ENCODE measurements at regions not wholly inside any gene's neighbourhood (a gene's known extent, or its start where the extent isn't known, plus 50 kb on each side); places are given as distances from the start of the nearest gene placed in this dataset.
"Not testable (repeated sequence)": the region's sequence is repeated elsewhere in the genome, so short reads cannot be mapped to it uniquely, and the experiment has no call there.

DNA sequence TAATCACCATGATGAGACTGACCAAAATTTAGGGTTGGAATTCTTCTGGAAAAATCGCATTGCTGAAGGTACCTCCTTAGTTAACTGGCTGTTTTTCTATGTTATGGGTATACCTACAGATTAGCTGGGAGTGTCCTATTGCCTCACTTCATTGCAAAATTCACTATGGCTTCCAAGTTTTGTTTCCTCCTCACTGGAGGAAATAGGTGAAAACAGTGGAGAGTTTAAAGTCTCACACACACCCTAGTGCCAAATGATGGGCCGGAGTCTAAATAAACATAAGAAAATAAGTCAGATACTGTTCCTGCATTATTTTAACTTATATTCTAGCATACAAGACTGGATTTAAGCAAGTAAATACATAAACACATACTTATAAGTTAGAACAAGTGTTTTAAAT, 98.2 kb downstream of the AHR start:
- DNase-seq (ENCODE audit: low read depth in 4 of 4, low spot score in 1 of 4): no peak

DNA sequence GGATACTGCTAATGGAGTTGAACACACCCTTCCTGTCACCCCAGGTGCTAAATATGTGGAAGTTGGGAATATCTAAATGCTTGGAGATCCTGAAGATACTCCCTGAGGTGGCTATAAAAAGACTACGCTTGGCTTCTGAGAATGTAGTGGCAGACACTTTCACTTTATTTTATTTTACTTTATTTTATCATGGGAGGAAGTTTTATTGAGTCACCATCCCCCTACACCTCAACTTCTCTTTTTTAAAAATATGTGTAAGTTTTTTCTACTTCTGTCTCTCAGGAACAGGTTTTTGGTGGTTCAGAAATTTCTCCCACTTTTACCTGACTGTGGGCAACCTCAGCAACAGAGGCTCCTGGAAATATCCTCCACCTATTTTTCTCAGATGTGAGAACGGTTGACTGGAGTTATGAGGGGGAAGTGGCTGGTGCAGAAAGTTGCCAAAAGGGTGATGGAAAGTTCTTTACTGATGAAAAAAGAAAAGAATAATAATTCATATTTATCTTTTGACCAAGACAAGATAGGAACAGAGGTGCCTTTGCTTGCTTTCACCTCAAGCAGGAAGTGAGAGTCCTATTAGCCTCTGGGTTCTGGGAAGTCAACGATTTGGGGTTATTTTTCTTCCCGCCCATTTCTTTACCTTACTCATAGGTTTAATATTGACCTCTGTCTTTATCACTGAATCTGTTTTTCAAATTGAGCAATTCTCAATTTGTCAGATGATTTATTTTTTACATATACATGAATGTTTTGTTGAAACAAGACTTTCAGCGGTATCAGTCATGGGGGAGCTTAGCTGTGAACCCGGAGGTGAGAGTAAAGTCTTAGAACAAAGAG, 103.6 kb downstream of the AHR start:
- DNase-seq (ENCODE audit: low read depth in 4 of 4, low spot score in 1 of 4): no peak

DNA sequence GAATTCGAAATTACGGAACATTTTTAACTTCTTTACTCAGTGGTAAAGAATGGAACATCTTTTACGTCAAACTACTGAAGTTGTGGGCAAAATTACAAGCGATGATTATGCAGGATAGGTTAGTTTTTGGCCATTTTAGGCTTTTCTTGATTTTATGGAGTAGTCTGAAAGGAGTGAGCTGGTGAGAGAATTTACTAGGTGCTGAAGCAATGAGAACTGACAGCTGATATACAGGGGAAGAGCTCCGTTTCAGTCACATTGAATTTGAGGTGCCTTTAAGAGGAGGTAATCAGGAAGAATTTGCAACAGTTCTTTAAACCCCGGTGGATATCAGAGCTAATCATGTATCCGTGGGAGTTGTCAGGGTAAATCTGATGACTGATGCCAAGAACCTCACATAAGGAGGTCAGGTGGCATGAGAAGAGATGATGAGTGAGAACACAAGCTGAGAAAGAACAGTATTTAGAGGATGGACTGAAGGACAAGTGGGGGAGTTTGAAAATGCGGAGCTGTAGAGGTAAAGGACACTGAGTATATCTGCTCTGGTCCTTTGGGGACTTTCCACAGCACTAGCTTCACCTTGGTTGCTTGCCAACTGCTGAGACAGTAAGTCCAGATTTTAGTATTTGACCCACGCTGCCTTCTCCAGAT, 104.3 kb downstream of the AHR start:
- no peak for DNase-seq (ENCODE audit: low read depth in 4 of 4, low spot score in 1 of 4)

DNA sequence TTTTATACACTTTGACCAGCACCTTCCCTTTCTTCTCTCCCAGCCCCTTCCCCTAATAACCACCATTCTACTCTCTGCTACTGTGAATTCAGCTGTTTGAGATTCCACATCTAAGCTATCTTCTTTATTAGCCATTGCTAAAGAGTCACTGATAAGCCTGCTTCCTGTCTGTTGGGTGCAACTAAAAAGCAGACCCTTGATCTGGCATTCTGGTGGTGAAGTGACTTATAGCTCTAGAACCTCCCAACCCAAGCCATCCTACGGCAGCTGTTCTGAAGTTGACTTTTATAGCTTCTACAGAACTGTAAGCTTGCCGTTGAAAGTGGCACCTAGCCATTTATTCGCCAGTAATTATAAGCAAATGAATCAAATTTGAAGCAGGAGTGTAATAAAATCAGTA, 105.6 kb downstream of the AHR start:
- DNase-seq (ENCODE audit: low read depth in 4 of 4, low spot score in 1 of 4): no peak

DNA sequence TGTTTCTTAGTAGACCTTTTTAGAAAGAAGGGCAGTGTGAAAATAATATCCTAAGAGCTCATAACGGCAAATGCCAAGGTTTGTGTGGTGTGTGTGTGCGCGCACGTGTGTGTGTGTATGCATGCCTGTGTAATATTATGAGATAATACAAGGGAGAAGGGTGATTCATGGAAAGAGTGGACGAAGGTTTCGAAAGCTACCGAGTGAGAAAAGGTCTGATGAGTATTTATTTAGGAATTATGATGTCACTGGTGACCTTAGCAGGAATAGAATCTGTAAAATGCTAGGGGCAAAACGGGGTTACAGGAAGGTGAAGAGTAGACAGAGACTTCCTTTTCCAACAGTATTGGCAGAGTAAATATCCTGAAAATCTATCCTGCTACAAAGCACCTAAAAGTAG, 107.3 kb downstream of the AHR start:
- no peak for DNase-seq (ENCODE audit: low read depth in 4 of 4, low spot score in 1 of 4)

DNA sequence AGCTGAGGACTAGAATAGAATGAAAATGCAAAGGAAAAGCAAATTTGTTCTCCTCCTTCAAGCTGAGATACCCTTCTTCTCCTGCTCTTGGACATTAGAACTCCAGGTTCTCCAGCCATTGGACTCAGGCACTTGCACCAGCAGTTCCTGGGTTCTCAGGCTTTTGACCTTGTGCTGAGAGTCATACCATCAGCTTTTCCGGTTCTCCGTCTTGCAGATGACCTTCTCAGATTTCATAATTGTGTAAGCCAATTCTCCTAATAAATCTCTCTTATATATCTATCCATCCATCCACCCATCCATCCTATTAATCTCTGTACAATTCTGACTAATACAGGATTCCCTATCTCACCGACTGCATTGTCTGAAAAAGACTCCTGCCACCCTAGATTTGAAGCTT, 108.3 kb downstream of the AHR start:
- no peak for DNase-seq (ENCODE audit: low read depth in 4 of 4, low spot score in 1 of 4)

DNA sequence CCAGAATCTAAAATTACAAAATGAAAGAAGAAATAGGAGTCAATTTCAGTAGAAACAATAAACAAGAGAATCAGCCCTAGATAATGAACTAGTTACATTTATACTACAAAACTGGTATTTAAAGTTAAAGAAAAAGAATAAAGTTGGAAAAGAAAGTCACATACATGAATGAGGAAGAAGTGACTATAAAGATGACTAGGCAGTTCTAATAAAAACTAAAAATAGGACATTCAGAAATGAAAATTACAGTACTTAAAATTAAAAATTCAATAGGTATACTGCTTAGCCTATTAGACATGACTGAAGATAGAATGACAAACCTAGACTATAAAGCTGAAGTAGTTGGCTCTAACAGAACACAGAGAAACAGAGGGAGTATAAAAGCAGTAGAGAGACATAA, 108.8 kb downstream of the AHR start:
- DNase-seq (ENCODE audit: low read depth in 4 of 4, low spot score in 1 of 4): no peak

DNA sequence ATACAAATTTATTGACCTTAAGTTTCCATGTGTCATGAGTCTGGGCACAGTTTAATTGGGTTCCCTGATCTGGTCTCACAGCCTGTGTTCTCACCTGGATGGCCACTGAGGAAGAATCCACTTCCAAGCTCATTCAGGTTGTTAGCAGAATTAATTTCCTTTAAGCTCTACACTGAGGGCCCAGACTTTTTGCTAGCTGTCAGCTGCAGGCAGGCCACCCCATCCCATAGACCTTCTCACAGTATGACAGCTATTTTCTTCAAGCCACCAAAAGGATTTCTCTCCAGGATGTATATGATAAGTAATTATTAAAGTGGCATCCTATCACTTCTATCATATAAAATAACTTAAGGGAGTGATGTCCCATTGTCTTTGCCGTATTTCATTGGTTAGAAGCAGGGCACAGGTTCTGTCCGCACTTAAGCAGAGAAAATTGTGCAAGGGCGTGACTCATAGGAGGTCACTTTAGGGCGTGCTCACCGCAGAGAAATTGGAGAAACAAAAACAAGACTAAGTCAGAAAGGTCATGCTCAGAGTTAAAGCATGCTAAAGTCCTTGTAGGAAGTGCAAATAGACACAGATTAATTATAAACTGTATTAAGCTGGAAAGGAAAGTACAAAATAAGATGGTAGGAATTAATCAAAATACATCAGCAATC, 109.9 kb downstream of the AHR start:
- DNase-seq (ENCODE audit: low read depth in 4 of 4, low spot score in 1 of 4): no peak

DNA sequence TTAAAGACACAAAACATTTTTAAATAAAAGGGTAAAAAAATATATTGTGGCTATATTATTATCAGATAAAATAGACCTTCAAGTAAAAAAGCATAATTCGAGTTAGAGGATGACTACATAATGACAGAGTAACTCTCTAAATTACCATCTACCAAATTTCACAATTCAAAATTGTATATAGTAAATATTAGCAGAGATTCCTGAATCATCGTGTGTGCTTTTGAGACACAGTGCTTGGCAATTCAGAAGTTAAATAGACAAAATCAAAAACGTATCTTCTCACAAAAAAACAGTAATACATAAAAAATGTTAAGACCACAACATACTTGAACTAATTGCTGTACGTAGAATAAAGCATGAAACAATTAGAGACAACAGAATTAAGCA, 110.4 kb downstream of the AHR start:
- DNase-seq (ENCODE audit: low read depth in 4 of 4, low spot score in 1 of 4): no peak

DNA sequence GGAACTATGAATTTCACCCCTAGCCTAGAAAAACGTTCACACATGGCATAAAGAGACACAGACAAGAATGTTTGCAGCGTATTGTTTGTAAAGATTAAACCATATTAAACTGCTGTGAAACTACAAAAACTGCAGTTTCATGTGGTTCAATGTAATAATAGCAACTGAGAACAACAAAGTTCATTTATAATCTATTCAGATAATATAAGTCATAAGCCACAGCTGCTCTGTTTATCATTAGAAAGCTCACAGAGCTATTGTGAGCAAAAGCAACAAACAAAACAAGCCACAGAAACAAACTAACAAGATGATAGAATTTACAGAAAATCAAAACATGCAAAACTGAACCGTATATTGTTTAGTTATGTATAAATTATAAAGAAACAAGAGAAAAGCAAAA, 113.5 kb downstream of the AHR start:
- DNase-seq (ENCODE audit: low read depth in 4 of 4, low spot score in 1 of 4): no peak

DNA sequence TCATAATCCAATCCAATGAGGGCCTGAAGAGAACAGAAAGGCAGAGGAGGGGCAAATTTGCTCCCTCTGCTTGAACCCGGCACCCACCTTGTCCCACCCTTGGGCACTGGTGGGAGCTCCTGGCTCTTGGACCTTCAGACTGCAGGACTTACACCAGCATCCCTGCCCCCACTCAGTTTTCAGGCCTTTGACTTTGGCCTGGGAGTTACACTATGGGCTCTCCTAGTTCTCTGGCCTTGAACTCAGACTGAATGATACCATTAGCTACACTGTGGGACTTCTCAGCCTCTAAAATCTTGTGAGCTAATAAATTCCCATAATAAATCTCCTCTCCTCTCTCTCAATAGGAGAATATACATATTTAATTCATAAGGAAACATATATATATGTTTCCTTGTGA, 114.4 kb downstream of the AHR start:
- DNase-seq (ENCODE audit: low read depth in 4 of 4, low spot score in 1 of 4): no peak

DNA sequence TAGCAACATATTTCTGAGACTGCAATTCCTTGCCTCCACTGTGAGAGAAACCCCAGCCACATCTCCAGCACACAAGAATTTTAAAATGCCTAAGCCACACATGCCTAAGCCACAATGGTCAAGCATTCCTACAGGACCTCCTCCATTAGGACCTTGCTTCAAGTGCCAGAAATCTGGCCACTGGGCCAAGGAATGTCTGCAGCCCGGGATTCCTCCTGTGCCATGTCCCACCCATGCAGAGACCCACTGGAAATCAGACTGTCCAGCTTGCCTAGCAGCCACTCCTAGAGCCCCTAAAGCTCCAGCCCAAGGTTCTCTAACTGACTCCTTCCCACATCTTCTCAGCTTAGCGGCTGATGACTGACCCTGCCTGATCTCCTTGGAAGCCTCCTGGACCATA, 117.5 kb downstream of the AHR start:
- DNase-seq (ENCODE audit: low read depth in 4 of 4, low spot score in 1 of 4): no peak

DNA sequence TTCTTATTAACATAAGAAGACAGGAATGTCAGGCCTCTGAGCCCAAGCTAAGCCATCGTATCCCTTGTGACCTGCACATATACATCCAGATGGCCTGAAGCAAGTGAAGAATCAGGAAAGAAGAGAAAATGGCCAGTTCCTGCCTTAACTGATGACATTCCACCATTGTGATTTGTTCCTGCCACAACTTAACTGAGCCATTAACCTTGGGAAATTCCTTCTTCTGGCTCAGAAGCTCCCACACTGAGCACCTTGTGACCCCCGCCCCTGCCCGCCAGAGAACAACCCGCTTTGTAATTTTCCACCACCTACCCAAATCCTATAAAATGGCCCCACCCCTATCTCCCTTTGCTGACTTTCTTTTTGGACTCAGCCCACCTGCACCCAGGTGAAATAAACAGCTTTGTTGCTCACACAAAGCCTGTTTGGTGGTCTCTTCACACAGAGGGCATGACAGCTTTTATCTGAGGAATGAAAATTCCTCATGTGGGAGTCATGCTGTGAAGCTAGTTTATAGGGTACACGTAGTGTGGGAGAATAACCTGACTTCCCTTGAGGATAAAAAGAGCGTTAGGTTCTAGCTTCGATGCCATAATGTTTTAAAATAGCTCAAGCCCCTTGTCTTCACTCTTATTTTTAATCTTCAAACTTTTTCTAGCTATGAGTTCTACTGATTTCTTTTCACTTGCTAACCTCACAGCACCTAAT, 122.0 kb downstream of the AHR start:
- not testable (repeated sequence) for DNase-seq (ENCODE audit: low read depth in 4 of 4, low spot score in 1 of 4)

DNA sequence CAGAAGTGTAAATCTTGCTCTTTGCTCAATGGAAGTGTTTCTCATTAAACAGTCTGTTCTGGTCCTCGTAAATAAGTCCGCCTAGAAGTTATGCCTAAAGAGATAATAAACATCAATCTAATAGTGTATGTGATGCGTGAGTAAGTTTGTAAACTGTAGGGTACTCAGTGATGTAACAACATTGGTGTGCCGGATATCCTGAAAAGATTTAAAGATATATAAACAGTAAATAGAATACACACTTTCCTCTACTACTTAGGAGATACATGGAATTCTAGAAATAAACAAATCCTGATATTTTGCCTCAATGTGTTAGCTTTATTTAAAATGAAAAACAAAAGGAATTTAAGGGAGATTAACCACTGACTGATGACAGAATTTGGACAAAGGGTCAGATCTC, 123.5 kb downstream of the AHR start:
- no peak for DNase-seq (ENCODE audit: low read depth in 4 of 4, low spot score in 1 of 4)

DNA sequence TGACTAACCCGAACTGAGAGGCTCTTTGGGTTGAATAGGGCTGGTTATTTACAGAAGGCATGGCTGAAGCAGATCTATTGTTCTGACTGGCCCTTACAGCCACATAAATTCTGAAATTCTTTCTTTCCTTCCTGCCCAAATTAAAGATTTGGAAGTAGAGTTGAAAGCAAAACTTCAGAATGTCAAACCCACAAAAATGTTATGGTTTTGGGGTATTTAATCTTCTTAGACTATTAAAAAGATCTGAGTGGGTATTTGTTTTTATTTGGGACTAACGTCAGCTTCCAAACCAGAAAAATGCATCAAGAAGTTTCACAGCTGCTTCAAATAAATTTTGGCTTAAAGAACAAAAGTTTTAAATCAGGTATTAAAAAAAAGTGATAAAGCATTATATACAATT, 124.5 kb downstream of the AHR start:
- no peak for DNase-seq (ENCODE audit: low read depth in 4 of 4, low spot score in 1 of 4)

DNA sequence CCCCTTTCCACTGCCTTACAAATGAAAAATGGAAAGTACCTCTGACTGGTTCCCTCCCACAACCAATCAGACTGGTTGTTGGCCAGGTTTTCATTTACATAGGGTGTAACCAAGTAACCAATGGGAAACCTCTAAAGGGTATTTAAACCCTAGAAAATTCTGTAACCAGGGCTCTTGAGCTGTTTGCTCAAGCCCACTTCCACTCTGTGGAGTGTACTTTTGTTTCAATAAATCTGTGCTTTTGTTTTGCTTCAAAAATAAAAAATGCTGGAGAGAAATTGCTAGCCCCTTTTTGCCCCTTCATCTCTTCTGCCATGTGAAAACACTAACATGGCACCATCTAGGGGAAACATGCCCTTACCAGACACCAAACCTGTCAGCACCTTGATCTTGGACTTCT, 129.5 kb downstream of the AHR start:
- DNase-seq (ENCODE audit: low read depth in 4 of 4, low spot score in 1 of 4): no peak

DNA sequence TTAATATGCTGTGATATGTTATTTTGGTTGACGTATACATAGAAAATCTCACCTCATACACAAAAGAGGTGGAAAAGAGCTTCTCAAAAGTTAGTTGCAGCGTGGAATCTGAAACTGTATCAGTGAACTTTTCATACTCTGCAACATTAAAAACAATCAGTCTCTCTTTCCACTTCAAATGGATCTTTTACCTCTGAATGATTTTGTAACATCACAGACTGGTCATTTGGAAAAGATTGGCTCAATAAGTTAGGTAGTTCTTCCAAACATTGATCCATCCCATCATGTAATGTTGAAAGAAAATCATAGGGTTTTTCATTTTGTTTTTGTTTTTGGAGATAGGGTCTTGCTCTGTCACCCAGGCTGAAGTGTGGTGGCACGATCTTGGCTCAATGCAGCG, 131.1 kb downstream of the AHR start:
- DNase-seq (ENCODE audit: low read depth in 4 of 4, low spot score in 1 of 4): no peak

DNA sequence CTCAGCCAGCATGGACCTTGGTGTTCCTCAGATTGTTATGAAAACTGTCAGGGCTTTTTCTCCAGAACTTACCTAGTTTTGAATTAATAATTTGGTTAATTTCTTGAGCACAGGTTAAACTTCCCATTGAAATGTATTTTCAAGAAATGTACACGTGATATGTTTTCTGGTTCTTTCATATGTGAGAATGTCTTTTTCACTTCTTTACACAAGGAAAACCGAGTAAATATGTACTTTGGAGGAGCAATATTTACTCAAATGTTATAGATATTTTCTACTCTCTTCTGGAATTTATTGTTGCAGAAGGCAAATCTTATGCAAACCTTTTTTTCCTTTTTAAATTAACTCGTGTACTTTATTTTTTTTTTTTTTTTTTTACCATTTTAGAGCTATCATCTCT, 134.3 kb downstream of the AHR start:
- DNase-seq (ENCODE audit: low read depth in 4 of 4, low spot score in 1 of 4): no peak

DNA sequence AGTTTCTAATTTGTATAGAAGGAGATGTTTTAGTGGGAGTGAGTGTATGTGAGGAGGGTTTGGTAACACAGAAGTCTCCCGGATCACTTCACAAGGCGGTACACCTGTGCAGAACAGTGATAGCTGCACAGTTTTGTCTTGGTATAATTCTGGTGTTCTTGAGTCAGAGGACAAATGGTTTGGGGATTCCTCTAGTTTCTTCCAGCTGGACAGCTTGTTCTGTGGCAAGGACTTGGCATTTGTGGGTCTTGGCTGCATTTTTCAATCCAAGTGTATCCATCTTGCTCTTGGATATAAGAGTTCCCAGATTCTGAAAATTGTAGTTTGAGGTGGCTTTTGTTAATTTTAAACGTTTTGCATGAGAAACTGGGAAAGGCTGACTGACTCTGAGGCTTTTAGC, 135.7 kb downstream of the AHR start:
- no peak for DNase-seq (ENCODE audit: low read depth in 4 of 4, low spot score in 1 of 4)

DNA sequence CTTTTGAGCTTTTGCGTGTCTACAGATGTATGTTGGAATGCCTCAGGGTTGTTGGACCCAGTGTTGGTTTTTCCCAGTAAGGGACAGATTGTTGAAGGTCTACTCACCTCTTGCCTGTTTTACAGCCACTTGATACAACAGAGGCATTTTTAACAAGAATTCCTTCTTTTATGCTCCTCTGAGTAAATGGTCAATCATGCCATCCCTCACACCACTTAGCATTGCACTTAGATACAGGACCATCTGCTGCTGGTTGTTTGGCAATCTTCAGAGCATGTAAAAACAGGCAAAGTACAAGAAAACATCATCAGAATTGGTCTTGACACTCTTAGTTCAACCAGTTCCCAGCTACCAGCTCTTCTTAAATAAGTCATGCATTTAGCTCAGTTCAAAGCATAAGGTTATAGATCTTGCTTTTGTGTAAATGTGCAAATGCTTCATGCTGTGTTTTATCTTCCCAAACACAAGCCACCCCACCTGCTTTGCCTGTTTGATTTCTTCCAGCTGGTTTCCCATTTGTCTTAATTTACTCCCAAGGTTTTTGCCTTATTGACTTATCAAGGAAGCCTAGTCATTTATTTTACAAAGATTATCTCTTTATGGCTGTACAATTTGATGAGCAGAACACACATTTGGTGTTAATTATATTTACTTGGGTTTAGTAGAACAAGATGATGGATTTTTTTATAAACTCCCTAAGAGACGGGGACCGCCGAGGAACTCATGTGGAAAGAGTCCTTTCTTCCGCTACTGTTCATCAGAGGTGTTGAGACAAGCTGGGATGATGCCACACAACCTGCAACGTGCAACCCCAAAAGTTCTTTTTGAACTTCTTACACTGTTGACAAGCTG, 136.6 kb downstream of the AHR start:
- no peak for DNase-seq (ENCODE audit: low read depth in 4 of 4, low spot score in 1 of 4)

DNA sequence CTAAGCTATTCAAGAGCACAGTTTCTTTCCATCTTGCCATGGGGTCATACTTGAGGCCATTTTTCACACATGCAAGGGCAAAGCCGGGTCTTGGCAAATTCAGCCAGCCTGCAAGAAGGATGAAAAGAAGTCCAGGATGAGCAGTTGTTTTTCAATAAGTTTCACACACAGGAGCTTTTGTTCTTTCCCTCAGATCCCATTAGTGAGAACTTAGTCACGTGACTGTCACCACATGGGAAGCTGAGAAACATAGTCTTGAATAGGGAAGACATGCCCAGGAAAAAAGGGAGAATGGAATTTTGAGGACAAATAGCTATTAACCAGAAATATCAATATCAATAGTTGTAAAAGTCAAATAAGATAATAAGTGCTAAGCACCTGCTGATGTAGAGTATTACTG, 137.7 kb downstream of the AHR start:
- DNase-seq (ENCODE audit: low read depth in 4 of 4, low spot score in 1 of 4): no peak
